ENCODE measurements at regions not wholly inside any gene's neighbourhood (a gene's known extent, or its start where the extent isn't known, plus 50 kb on each side); places are given as distances from the start of the nearest gene placed in this dataset.
"Not testable (repeated sequence)": the region's sequence is repeated elsewhere in the genome, so short reads cannot be mapped to it uniquely, and the experiment has no call there.

- not testable (repeated sequence) for H3K4me1 ChIP-seq (ENCODE audit: insufficient read depth, low read length); H3K36me3 ChIP-seq (ENCODE audit: insufficient read depth, low read length); H3K9me3 ChIP-seq (ENCODE audit: control insufficient read depth, insufficient read depth, low read length); H3K9ac ChIP-seq (ENCODE audit: low read depth, low read length)
Measured at GRCh38 chr13:18677403-18677802, 504.2 kb downstream of the TUBA3C start.

- not testable (repeated sequence) for H3K9me3 ChIP-seq (ENCODE audit: control insufficient read depth, insufficient read depth, low read length); H3K4me1 ChIP-seq (ENCODE audit: insufficient read depth, low read length)
Measured at GRCh38 chr13:18675268-18675667, 506.4 kb downstream of the TUBA3C start.

GRCh38 chr13:18673794-18674193 is 507.8 kb downstream of the TUBA3C start:
- H3K4me1 ChIP-seq (ENCODE audit: insufficient read depth, low read length), result not testable (repeated sequence)

More at GRCh38 chr13:18675268-18675667, 506.4 kb downstream of the TUBA3C start:
- not testable (repeated sequence) for H3K36me3 ChIP-seq (ENCODE audit: insufficient read depth, low read length); H3K9ac ChIP-seq (ENCODE audit: low read depth, low read length)

GRCh38 chr13:18666585-18666984 is 515.0 kb downstream of the TUBA3C start:
- not testable (repeated sequence) for H3K9ac ChIP-seq (ENCODE audit: low read depth, low read length); H3K36me3 ChIP-seq (ENCODE audit: insufficient read depth, low read length); H3K9me3 ChIP-seq (ENCODE audit: control insufficient read depth, insufficient read depth, low read length); H3K4me1 ChIP-seq (ENCODE audit: insufficient read depth, low read length)

More at GRCh38 chr13:18673794-18674193, 507.8 kb downstream of the TUBA3C start:
- not testable (repeated sequence) for H3K36me3 ChIP-seq (ENCODE audit: insufficient read depth, low read length); H3K9ac ChIP-seq (ENCODE audit: low read depth, low read length); H3K9me3 ChIP-seq (ENCODE audit: control insufficient read depth, insufficient read depth, low read length)

- not testable (repeated sequence) for H3K9ac ChIP-seq (ENCODE audit: low read depth, low read length); H3K36me3 ChIP-seq (ENCODE audit: insufficient read depth, low read length); H3K4me1 ChIP-seq (ENCODE audit: insufficient read depth, low read length); H3K9me3 ChIP-seq (ENCODE audit: control insufficient read depth, insufficient read depth, low read length)
Measured at GRCh38 chr13:18665716-18666115, 515.9 kb downstream of the TUBA3C start.

- not testable (repeated sequence) for H3K9ac ChIP-seq (ENCODE audit: low read depth, low read length); H3K9me3 ChIP-seq (ENCODE audit: control insufficient read depth, insufficient read depth, low read length); H3K4me1 ChIP-seq (ENCODE audit: insufficient read depth, low read length); H3K36me3 ChIP-seq (ENCODE audit: insufficient read depth, low read length)
Measured at GRCh38 chr13:18665124-18665523, 516.5 kb downstream of the TUBA3C start.

GRCh38 chr13:18663222-18663621 is 518.4 kb downstream of the TUBA3C start:
- not testable (repeated sequence) for H3K9ac ChIP-seq (ENCODE audit: low read depth, low read length); H3K36me3 ChIP-seq (ENCODE audit: insufficient read depth, low read length); H3K4me1 ChIP-seq (ENCODE audit: insufficient read depth, low read length); H3K9me3 ChIP-seq (ENCODE audit: control insufficient read depth, insufficient read depth, low read length)

- not testable (repeated sequence) for H3K4me1 ChIP-seq (ENCODE audit: insufficient read depth, low read length); H3K9ac ChIP-seq (ENCODE audit: low read depth, low read length); H3K9me3 ChIP-seq (ENCODE audit: control insufficient read depth, insufficient read depth, low read length); H3K36me3 ChIP-seq (ENCODE audit: insufficient read depth, low read length)
Measured at GRCh38 chr13:18643644-18644172, 537.9 kb downstream of the TUBA3C start.

- H3K4me1 ChIP-seq (ENCODE audit: insufficient read depth, low read length); H3K36me3 ChIP-seq (ENCODE audit: insufficient read depth, low read length); H3K9me3 ChIP-seq (ENCODE audit: control insufficient read depth, insufficient read depth, low read length); H3K9ac ChIP-seq (ENCODE audit: low read depth, low read length): not testable (repeated sequence)
Measured at GRCh38 chr13:18628928-18629327, 552.7 kb downstream of the TUBA3C start.

GRCh38 chr13:18628428-18628827 is 553.2 kb downstream of the TUBA3C start:
- no peaks in the 10 kb centered on the region for H3K4me1 ChIP-seq (ENCODE audit: insufficient read depth, low read length)
- H3K9me3 ChIP-seq (ENCODE audit: control insufficient read depth, insufficient read depth, low read length), result no peaks in the 10 kb centered on the region
- peak overlapping the region; percentile 20; the same call in 1 of the 2 replicates for H3K9ac ChIP-seq (ENCODE audit: low read depth, low read length)
- no peaks in the 10 kb centered on the region for H3K36me3 ChIP-seq (ENCODE audit: insufficient read depth, low read length)

GRCh38 chr13:18624061-18624460 is 557.6 kb downstream of the TUBA3C start:
- not testable (repeated sequence) for H3K9me3 ChIP-seq (ENCODE audit: control insufficient read depth, insufficient read depth, low read length); H3K4me1 ChIP-seq (ENCODE audit: insufficient read depth, low read length); H3K9ac ChIP-seq (ENCODE audit: low read depth, low read length); H3K36me3 ChIP-seq (ENCODE audit: insufficient read depth, low read length)

GRCh38 chr13:18618442-18618841 is 563.2 kb downstream of the TUBA3C start:
- H3K36me3 ChIP-seq (ENCODE audit: insufficient read depth, low read length); H3K9ac ChIP-seq (ENCODE audit: low read depth, low read length); H3K4me1 ChIP-seq (ENCODE audit: insufficient read depth, low read length); H3K9me3 ChIP-seq (ENCODE audit: control insufficient read depth, insufficient read depth, low read length): not testable (repeated sequence)

- H3K4me1 ChIP-seq (ENCODE audit: insufficient read depth, low read length); H3K9ac ChIP-seq (ENCODE audit: low read depth, low read length); H3K36me3 ChIP-seq (ENCODE audit: insufficient read depth, low read length); H3K9me3 ChIP-seq (ENCODE audit: control insufficient read depth, insufficient read depth, low read length): not testable (repeated sequence)
Measured at GRCh38 chr13:18610476-18610875, 571.1 kb downstream of the TUBA3C start.

GRCh38 chr13:18609371-18609770 is 572.3 kb downstream of the TUBA3C start:
- not testable (repeated sequence) for H3K9me3 ChIP-seq (ENCODE audit: control insufficient read depth, insufficient read depth, low read length); H3K9ac ChIP-seq (ENCODE audit: low read depth, low read length); H3K36me3 ChIP-seq (ENCODE audit: insufficient read depth, low read length); H3K4me1 ChIP-seq (ENCODE audit: insufficient read depth, low read length)

- H3K9me3 ChIP-seq (ENCODE audit: control insufficient read depth, insufficient read depth, low read length); H3K9ac ChIP-seq (ENCODE audit: low read depth, low read length); H3K4me1 ChIP-seq (ENCODE audit: insufficient read depth, low read length); H3K36me3 ChIP-seq (ENCODE audit: insufficient read depth, low read length): not testable (repeated sequence)
Measured at GRCh38 chr13:18608851-18609250, 572.8 kb downstream of the TUBA3C start.

GRCh38 chr13:18600366-18600765 is 581.3 kb downstream of the TUBA3C start:
- H3K9ac ChIP-seq (ENCODE audit: low read depth, low read length); H3K36me3 ChIP-seq (ENCODE audit: insufficient read depth, low read length); H3K4me1 ChIP-seq (ENCODE audit: insufficient read depth, low read length); H3K9me3 ChIP-seq (ENCODE audit: control insufficient read depth, insufficient read depth, low read length): not testable (repeated sequence)

Measured in ES-I3 (cell line).